ENCODE measurements at regions not wholly inside any gene's neighbourhood (a gene's known extent, or its start where the extent isn't known, plus 50 kb on each side); places are given as distances from the start of the nearest gene placed in this dataset.
A peak's percentile ranks its signal among the peaks of the same experiment; 100 is the strongest.

GRCh38 chr17:15892731-15893657, 51.9 kb upstream of the ADORA2B start:
- H3K27ac Mint-ChIP-seq: peak overlapping the region; percentile 55 to 91 (median 89)
- H3K36me3 Mint-ChIP-seq (ENCODE audit: low read depth): no peaks in the 10 kb centered on the region
- H3K27me3 Mint-ChIP-seq (ENCODE audit: low read depth): peaks cover 4% of the 10 kb centered on the region
- TF ChIP-seq CTCF (IDR thresholded peaks at IDR 0.05; ENCODE audit: unreplicated experiment in 3 of 3): no peak
- H3K9me3 Mint-ChIP-seq: peaks cover 4% of the 10 kb centered on the region
- peaks cover 13% of the 10 kb centered on the region for H3K4me1 Mint-ChIP-seq
- no peak overlapping the region for H3K4me3 Mint-ChIP-seq

- no peak overlapping the region for H3K4me3 Mint-ChIP-seq
- H3K9me3 Mint-ChIP-seq: peaks cover 4% of the 10 kb centered on the region
- H3K36me3 Mint-ChIP-seq (ENCODE audit: low read depth): no peaks in the 10 kb centered on the region
- H3K4me1 Mint-ChIP-seq: peaks cover 13% of the 10 kb centered on the region
- no peaks in the 10 kb centered on the region for H3K27me3 Mint-ChIP-seq (ENCODE audit: low read depth)
- TF ChIP-seq CTCF (IDR thresholded peaks at IDR 0.05; ENCODE audit: unreplicated experiment in 3 of 3): no peak
- H3K27ac Mint-ChIP-seq: peak overlapping the region; percentile 55 to 91 (median 89)
Measured at GRCh38 chr17:15893658-15894024, 51.3 kb upstream of the ADORA2B start.

- H3K36me3 Mint-ChIP-seq (ENCODE audit: low read depth): no peaks in the 10 kb centered on the region
Measured at GRCh38 chr17:15894258-15894657, 50.7 kb upstream of the ADORA2B start.

GRCh38 chr17:15894913-15895658, 49.8 kb upstream of the ADORA2B start:
- H3K4me1 Mint-ChIP-seq: peaks cover 13% of the 10 kb centered on the region
- H3K36me3 Mint-ChIP-seq (ENCODE audit: low read depth): no peaks in the 10 kb centered on the region
- H3K4me3 Mint-ChIP-seq: no peak overlapping the region
- no peaks in the 10 kb centered on the region for H3K27me3 Mint-ChIP-seq (ENCODE audit: low read depth)
- peaks cover 6% of the 10 kb centered on the region for H3K9me3 Mint-ChIP-seq
- H3K27ac Mint-ChIP-seq: no peak overlapping the region
- TF ChIP-seq CTCF (IDR thresholded peaks at IDR 0.05; ENCODE audit: unreplicated experiment in 3 of 3): no peak

More at GRCh38 chr17:15894258-15894657, 50.7 kb upstream of the ADORA2B start:
- Mint-ChIP-seq H3K4me1 (peaks cover 13% of the 10 kb centered on the region), H3K4me3 (no peak overlapping the region), H3K9me3 (peaks cover 4% of the 10 kb centered on the region), H3K27ac (peak overlapping the region in 2 of 3 experiments; percentile 9 to 19), H3K27me3 (ENCODE audit: low read depth) (no peaks in the 10 kb centered on the region)
- TF ChIP-seq CTCF (IDR thresholded peaks at IDR 0.05; ENCODE audit: unreplicated experiment in 3 of 3): no peak

All from nephron (organoid).